Psoas muscle (tissue), 7 donors: ENCODE measurements at regions not wholly inside any gene's neighbourhood (a gene's known extent, or its start where the extent isn't known, plus 50 kb on each side); places are given as distances from the start of the nearest gene placed in this dataset.

ENCODE experiments used
- ATAC-seq, 4 donors: fragments of 200-7000 bp; cut with Tn5 transposase; one replicate each; pipeline ENCODE4 v1.9.1; 2020; ENCODE audit warnings: moderate library complexity in 3 of 4, mild to moderate bottlenecking in 2 of 4
- DNase-seq, 2 donors: peaks; one replicate each; pipeline ENCODE4 v3.0.0-alpha.2; 2020
- H3K27ac ChIP-seq: fragments of 200-600 bp; one replicate; pipeline ENCODE4 v1.8.0; 2022
- H3K27me3 ChIP-seq, 3 donors: fragments of 200-600 bp in 1 of 3; one replicate each; pipeline versions ENCODE4 v1.6.1 to v1.8.0; 2013 to 2022; ENCODE audit warnings: low read length in 2 of 3, mild to moderate bottlenecking in 2 of 3, moderate library complexity in 1 of 3; ENCODE audit not compliant: insufficient read depth in 3 of 3
- H3K36me3 ChIP-seq, 2 donors: fragments of 200-600 bp in 1 of 2; one replicate each; pipeline versions ENCODE4 v1.6.1 to v1.8.0; 2013 to 2022; ENCODE audit warnings: low read depth in 1 of 2, mild to moderate bottlenecking in 1 of 2, moderate library complexity in 1 of 2; ENCODE audit not compliant: insufficient read depth in 1 of 2
- H3K4me1 ChIP-seq: fragments of 200-600 bp; one replicate; pipeline ENCODE4 v1.8.0; 2022
- H3K4me3 ChIP-seq: fragments of 200-600 bp; one replicate; pipeline ENCODE4 v1.8.0; 2022; ENCODE audit warnings: mild to moderate bottlenecking
- H3K9me3 ChIP-seq: fragments of 200-600 bp; one replicate; pipeline ENCODE4 v1.8.0; 2022
- WGBS, 3 donors: extraction: QIAGEN DNeasy Blood & Tissue Kit; methylation state at CpG; one replicate each; pipeline versions ENCODE4 v1.1.6 to v1.1.7; 2013; 5-methylcytosine and 5-hydroxymethylcytosine counted together
- intact Hi-C, 2 donors: fragments of 100-400 bp; cut with DNase I; formaldehyde crosslinking; loops; one replicate each; pipeline versions ENCODE4 v1.11.0 to v1.14.2; 2022
- TF ChIP-seq, protein P1 (sequence below): fragments of 200-600 bp; IDR thresholded peaks from one replicate; pipeline ENCODE4 v1.8.0; 2022; ENCODE audit warnings: antibody characterized with exemption
- donor health status: healthy with polysubstance abuse.
- donor health status: DM: no; HTN: no; CAD: no; lungs with moderate emphysema.
- donor health status: Bipolar disorder and iron deficiency.
- donor health status: healthy.
- donor health status: DM: yes; HTN: yes; CAD: no.
- donor health status: DM: no; HTN: no; CAD: no.
- donor health status: DM: yes; HTN: yes; CAD: no.

DNA sequence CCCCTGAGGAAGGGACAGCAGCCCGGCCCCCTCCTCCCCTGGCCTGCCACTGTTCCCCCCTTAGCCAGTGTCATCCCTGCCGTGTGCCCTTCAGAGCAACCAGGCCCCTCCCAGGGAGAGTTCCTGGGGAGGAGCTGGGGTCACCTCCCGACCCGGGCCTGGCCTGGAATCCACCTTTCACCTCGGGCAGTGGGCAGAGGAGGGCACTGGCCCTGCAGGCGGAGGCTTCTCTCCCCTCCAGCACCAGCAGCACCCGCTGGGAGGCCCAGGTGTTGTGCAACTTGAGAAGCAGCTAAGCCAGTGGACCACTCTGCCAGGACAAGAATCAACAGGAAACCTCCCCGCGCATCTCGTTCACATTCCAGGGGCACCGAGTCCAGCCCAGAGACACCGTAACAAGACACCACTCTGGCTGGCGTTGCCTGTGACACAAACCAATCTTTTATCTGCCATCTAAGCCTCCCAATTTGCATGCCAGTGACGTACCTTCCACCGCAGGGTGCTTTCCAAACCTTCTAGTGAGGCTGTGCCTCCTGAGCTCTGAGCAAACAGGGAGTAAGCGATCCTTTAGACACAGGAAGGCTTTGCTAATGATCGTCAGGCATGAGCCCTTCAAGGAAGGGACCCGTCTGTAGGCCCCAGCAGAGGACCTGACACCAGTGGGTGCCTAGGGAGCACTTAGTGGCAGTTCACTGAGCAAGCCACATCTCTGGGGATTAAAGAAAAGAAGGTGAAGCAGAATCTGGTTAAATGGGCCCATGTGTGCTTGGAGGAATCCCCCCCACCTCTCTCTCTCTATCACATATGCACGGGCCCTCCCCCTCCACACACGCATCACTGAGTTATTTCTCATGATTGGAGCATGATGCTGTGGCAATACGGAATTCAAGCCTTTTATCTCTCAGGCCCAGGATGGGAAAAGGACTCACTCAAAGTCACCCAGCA, 98.9 kb upstream of the TLE3 start:
- ATAC-seq (peak; percentile 83 to 88 (median 86)), DNase-seq (peak; percentile 86 to 94)
- no peaks in the 10 kb centered on the region for H3K27me3 ChIP-seq
- H3K4me3 ChIP-seq = peak overlapping the region; percentile 12
- H3K27ac ChIP-seq = peak overlapping the region; percentile 93
- peaks cover 42% of the 10 kb centered on the region for H3K4me1 ChIP-seq
- 30 to 36% (median 31%) methylated on average over 21 of the region's 21 CpGs for WGBS, 3 donors
- intact Hi-C loops = loop anchor here (2.0 to 10.0 kb wide), 5 partner anchors 34 to 382 kb away; no protein-coding TSS in a partner anchor
- TF ChIP-seq, protein P1, sequence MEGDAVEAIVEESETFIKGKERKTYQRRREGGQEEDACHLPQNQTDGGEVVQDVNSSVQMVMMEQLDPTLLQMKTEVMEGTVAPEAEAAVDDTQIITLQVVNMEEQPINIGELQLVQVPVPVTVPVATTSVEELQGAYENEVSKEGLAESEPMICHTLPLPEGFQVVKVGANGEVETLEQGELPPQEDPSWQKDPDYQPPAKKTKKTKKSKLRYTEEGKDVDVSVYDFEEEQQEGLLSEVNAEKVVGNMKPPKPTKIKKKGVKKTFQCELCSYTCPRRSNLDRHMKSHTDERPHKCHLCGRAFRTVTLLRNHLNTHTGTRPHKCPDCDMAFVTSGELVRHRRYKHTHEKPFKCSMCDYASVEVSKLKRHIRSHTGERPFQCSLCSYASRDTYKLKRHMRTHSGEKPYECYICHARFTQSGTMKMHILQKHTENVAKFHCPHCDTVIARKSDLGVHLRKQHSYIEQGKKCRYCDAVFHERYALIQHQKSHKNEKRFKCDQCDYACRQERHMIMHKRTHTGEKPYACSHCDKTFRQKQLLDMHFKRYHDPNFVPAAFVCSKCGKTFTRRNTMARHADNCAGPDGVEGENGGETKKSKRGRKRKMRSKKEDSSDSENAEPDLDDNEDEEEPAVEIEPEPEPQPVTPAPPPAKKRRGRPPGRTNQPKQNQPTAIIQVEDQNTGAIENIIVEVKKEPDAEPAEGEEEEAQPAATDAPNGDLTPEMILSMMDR = no peak
- H3K9me3 ChIP-seq = no peaks in the 10 kb centered on the region
- H3K36me3 ChIP-seq = no peaks in the 10 kb centered on the region

- H3K9me3 ChIP-seq = no peaks in the 10 kb centered on the region
- ATAC-seq (peak; percentile 77 to 86 (median 82)), DNase-seq (peak; percentile 91 to 95)
- H3K4me3 ChIP-seq = peak overlapping the region; percentile 12
- H3K36me3 ChIP-seq = no peaks in the 10 kb centered on the region
- WGBS, 3 donors = 15 to 30% (median 22%) methylated on average over 13 of the region's 13 CpGs
- TF ChIP-seq, protein P1 = no peak
- H3K27ac ChIP-seq = peak overlapping the region; percentile 93
- intact Hi-C loops = loop anchor here (2.0 to 10.0 kb wide), 5 partner anchors 33 to 381 kb away; no protein-coding TSS in a partner anchor
- no peaks in the 10 kb centered on the region for H3K27me3 ChIP-seq
- H3K4me1 ChIP-seq = peaks cover 33% of the 10 kb centered on the region
Measured at GRCh38 chr15:70195587-70196305, 98.0 kb upstream of the TLE3 start.

- Histone ChIP-seq H3K27me3 (no peaks in the 10 kb centered on the region), H3K9me3 (no peaks in the 10 kb centered on the region), H3K4me3 (no peak overlapping the region), H3K36me3 (no peaks in the 10 kb centered on the region), H3K4me1 (peaks cover 29% of the 10 kb centered on the region), H3K27ac (peak overlapping the region; percentile 93)
- TF ChIP-seq, protein P1 = no peak
- WGBS, 3 donors = 17 to 52% (median 30%) methylated on average over 7 of the region's 7 CpGs
- ATAC-seq (no peak), DNase-seq (no peak)
- intact Hi-C loops = loop anchor here (5.0 to 10.0 kb wide), 3 partner anchors 33 to 380 kb away; no protein-coding TSS in a partner anchor
Measured at GRCh38 chr15:70195171-70195570, 97.5 kb upstream of the TLE3 start.

DNA sequence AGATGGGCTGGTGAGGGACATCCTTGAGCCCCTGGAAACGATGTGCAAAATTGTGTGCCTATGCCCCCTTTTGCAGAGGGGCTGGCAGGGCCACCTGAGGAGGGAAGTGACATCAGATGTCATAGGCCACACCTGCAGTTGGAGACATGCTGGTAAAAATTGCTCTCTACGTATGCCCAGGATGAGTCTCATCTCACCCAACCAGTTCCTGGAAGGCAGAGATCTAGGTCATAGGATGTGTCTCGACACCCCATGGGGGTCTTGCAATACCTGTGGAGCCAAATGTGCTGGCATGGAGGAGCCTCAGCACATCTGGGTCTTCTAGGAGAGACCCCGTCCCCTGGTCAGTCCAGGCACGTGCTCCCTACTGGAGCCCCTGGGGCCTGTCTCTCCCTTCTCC, 96.5 kb upstream of the TLE3 start:
- intact Hi-C loops = loop anchor here in 1 of 2 donors (10.0 kb wide), 1 partner anchor 379 kb away; no protein-coding TSS in a partner anchor
- no peak for ATAC-seq
- Histone ChIP-seq H3K36me3 (no peaks in the 10 kb centered on the region), H3K27me3 (no peaks in the 10 kb centered on the region), H3K4me3 (no peak overlapping the region), H3K9me3 (no peaks in the 10 kb centered on the region), H3K4me1 (peaks cover 24% of the 10 kb centered on the region), H3K27ac (no peak overlapping the region)
- TF ChIP-seq, protein P1 = no peak
- WGBS, 3 donors = 95 to 98% (median 98%) methylated on average over 5 of the region's 5 CpGs
- no peak for DNase-seq
